HG02588 (cell line): ENCODE measurements at regions not wholly inside any gene's neighbourhood (a gene's known extent, or its start where the extent isn't known, plus 50 kb on each side); places are given as distances from the start of the nearest gene placed in this dataset.
"Not testable (repeated sequence)": the region's sequence is repeated elsewhere in the genome, so short reads cannot be mapped to it uniquely, and the experiment has no call there.

ENCODE experiments used
- ATAC-seq: cut with Tn5 transposase; IDR thresholded peaks from one replicate; pipeline ENCODE4 v1.9.1; 2021; ENCODE audit warnings: mild to moderate bottlenecking, moderate library complexity; ENCODE audit not compliant: unreplicated experiment

DNA sequence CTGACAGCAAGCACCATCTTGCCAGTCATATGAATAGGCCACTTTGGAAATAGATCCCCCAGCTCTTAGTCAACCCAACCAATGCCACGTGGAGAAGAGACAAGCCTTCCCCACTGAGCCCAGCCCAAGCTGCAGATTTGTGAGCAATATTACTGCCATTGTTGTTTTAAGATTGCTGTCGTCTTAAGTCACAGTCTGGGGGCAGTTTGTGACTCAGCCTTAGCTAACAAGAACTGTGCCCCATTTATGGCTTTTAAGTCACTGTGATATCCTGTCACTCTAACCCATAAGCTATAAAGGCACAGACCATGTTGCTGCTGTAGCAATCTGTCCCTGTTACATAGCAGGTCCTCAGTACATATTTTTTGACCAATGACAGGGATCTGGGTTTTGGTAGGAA, 464.2 kb downstream of the MED13L start:
- ATAC-seq = no peak

DNA sequence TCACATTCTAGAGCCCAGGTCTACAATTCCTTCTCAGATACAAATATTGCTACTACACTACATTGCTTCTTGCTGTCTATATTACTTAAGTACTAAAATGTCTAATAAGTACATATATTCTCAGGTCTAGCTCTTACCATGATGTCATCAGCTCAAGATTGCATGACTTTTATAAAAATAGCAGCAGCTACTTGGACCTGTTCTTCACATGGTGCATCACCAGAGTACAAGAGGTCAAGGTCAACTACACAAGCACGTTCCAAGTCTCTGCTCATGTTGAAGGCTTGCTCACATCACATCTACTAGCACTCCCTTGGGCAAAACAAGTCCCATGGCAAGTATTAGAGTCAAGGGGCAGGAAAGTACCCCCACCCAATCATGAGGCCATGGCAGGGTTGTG, 465.6 kb downstream of the MED13L start:
- no peak for ATAC-seq

DNA sequence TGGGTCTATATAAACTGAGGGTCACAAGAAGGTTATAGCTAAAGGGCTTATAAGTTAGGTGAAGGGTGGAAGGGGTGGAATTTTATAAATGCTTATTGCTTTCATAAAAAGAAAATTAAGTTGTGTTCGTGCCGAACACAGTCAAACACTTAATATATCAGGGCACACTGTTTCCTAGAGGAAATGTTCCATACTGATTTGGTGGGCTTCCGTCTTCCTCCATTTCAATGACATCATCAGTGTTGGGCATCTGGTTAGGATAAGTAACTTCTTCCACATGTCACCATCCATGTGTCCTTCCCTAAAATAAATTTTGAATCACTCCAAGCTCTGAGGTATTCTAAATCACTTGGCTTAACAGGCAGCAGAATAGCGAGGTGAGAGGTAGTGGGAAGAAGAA, 466.4 kb downstream of the MED13L start:
- ATAC-seq = no peak

DNA sequence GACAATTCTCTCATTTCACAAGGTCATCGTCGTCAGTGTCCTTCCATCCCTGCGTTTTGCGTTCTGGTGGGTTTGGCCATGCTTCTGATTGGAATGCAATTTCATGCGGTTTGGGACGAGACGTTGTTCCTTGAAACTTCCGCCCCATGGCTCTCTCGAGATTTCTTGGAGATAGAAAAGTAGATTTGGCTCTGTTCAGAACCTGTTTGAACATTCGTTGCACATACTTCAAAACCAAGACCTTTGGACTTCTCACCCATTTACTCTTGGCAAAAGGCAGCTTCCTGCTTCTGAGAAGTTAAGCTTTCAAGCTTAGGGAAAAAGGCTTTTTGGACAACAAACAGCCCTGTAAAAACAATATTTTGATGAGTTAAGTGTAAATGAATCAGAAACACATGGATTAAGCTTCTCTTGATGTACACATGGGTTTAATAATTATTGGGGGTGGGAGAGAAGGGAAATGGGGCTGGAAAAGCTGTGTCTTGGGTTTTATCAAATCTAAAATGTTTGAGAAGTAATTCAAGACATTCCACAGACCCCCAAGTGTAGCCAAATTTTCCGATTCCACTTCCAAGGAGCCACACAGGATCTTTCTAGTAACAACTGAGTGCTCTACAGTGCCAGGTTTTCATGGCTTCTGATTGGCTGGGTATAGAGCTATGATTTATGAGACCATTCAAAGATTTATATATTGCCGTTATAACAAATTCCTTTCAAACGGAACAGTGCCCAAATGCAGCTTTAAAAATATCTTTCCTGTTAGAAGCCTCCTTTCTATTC, 467.2 kb downstream of the MED13L start:
- ATAC-seq = no peak

DNA sequence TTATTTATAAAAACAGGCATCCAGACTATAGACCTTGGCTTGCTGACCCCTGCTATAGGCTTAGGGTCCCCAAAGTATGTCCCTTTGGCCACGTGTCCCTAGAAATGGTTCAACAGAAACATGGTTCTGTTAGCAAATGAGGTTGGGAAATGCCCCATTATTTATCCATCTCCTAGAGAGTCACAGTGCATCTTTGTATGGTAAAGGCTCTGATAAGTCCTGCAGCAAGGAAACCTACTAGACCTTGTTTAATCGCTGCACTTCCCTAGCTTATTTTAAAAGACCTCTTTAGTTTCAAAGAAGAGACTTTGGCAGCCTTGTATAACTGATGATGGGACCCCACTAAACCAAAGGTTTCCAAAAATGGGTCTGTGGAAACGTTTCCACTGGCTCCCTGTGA, 471.5 kb downstream of the MED13L start:
- ATAC-seq = no peak

DNA sequence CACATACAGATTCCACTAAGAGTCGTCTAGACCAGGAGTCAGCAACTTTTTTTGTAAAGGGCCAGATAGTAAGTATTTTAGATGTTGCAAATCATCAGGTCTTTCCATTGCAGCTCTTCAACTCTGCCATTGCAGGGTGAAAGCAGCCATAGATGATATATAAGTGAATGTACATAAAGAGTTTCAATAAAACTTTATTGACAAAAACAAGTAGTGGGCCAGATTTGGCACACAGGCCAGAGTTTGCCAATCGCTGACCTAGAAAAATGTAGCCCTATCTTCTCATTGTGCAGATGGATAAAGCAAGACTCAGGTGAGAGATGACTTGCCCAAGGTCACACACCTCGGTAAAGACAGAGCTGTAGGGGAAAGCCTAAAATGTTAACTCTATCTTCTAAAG, 474.7 kb downstream of the MED13L start:
- ATAC-seq = no peak

DNA sequence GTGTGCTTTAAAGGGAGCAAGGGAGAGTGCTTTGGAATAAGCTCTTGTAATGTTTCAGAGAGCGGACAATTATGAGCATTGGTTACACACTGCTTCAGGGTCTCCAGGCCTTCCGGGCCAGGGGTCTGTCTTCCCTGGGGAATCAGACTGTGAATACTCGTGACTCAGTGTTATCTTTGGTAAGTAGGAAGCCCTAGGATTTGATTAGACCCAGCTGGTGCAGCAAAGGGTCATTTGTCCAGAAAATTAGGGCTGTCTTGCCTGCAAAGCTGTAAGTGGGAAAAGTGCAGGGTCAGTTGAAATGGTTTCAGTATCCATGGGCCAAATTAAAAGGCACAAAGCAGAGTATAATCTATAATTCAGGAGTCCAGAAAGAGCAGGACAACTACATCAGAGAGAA, 475.6 kb downstream of the MED13L start:
- ATAC-seq = no peak

DNA sequence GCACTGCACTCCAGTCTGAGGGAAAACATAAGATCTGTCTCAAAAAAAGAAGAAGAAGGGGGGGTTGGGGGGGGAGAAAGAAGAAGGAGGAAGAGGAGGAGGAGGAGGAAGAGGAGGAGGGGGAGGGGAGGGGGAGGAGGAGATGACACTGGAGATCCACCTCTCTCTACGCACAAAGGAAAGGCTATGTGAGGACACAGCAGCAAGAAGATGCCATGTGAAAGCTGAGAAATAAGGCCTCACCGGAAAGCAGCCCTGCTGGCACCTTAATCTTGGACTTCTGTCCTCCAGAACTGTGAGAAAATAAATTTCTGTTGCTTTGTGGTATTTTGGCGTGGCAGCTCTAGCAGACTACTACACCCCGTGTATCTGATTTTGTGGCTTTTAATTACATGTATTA, 477.9 kb downstream of the MED13L start:
- ATAC-seq = no peak

DNA sequence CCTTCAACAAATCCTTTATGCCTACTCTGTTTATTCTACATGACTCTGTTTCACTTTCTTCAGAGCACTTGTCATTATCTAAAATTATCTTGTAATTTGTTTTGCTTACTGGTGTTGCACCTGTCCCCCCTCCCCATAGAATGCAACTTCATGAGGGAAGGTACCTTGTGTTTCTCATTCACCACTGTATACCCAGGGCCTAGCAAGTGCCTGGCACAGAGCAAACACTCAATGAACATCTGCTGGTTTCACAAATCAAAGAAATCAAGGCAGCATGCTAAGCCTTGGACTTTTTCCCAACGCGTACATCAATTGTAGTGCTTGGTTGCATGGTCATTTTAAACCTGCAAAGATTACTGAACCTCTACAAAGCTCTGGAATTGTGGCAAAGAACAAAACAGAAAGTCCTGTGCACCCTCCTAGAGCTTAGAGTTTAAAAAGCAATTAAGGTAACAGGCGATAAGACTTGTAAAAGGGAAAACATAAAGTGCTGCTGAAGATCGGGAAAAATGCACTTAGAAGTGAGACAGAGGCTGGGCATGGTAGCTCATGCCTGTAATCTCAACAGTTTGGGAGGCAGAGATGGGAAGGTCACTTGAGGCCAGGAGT, 479.1 kb downstream of the MED13L start:
- ATAC-seq = no peak

DNA sequence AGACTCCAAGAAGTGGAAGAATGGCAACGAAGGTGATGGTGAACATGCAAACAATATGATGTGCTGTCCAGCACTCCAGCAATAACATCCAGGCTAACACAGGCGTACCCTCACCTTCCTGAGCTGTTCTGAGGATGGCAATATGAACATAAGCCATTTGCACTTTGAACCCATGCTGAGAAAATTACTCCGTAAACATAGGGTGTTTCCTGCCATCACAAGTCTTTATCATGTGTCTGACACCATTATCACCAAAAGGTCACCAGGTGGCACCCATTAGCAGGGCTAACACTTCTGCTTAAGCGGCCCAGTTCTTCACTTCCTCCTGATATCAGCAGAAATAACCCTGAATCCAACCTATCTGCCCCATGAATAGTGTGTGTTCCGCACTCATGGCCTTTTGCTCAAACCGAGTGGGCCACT, 482.8 kb downstream of the MED13L start:
- ATAC-seq = no peak

DNA sequence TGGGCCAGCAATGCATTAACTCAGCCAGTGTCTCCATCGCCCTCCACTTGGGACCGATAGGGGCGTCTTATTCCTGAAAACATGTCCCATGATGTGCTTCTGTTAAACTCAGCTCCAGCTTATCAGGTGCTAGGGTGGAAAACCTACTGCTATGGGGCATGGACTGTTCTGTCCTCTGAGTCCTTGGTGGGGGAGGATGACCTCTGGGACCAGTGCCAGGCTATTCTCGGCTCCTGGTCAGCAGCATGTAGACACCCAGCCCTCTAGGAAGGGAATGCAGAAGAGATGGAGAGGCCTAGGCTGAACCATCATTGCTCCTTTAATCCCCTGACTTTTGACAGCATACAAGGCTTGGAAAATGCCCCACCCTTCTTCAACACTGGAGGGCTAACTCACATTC, 486.2 kb downstream of the MED13L start:
- ATAC-seq = no peak

DNA sequence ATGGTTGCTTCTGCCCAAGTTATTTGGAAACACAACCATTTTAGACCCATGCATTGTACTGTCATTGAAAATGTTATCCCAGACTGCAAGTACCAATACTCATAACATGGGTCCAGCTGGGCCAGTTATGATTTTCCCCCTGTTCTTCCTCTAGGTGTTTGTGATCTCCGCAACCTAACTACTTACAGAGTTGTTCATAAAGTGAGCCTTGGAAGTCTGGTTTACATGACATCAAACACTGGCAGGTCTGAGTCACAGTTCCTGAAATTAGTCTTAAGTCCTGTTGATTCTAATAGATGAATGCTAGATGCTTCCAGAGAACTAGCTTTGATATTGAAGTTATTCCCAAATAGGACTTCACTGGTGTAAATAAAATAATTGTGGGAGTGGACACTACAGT, 487.0 kb downstream of the MED13L start:
- ATAC-seq = no peak

DNA sequence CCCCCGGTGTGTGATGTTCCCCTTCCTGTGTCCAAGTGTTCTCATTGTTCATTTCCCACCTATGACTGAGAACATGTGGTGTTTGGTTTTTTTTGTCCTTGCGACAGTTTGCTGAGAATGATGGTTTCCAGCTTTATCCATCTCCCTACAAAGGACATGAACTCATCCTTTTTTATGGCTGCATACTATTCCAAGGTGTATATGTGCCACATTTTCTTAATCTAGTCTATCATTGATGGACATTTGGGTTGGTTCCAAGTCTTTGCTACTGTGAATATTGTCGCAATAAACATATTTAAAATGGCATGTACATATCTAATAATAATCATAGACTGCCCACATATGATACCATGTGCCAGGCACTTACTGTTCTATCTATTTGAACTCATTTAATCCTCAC, 491.0 kb downstream of the MED13L start:
- not testable (repeated sequence) for ATAC-seq

DNA sequence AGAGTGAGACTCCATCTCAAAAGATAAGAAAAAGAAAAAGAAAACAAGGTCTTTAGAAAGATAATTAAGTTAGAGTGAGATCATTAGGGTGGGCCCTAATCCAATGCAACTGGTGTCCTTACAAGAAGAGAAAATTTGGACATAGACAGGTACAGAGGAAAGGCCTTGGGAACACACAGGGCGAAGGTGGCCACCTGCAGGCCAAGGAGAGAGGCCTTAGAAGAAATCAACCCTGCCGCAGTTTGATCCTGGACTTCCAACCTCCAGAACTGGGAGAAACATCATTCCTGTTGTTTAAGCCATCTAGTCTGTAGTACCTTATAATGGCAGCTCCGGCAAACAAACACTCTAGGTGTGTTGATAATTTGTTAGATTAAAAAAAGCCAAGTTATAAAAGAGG, 491.9 kb downstream of the MED13L start:
- ATAC-seq = no peak

DNA sequence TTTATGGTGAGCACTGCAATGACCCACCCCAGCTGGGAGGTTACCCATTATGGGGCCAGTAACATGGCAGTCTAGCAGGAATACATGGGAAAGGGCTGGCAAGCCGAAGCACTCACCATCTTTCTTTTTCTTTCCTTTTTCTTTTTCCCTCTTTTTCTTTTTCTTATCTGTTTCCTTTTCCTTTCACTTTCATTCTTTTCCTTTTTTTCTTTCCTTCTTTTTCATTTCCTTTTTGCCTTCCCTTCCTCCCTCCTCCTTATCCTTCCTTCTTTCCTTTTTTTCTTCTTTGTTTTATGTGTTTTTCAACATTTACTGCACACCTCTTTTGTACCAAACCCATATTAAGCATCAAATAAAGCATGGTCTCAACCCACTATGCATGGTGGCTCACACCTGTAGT, 501.1 kb downstream of the MED13L start:
- no peak for ATAC-seq

DNA sequence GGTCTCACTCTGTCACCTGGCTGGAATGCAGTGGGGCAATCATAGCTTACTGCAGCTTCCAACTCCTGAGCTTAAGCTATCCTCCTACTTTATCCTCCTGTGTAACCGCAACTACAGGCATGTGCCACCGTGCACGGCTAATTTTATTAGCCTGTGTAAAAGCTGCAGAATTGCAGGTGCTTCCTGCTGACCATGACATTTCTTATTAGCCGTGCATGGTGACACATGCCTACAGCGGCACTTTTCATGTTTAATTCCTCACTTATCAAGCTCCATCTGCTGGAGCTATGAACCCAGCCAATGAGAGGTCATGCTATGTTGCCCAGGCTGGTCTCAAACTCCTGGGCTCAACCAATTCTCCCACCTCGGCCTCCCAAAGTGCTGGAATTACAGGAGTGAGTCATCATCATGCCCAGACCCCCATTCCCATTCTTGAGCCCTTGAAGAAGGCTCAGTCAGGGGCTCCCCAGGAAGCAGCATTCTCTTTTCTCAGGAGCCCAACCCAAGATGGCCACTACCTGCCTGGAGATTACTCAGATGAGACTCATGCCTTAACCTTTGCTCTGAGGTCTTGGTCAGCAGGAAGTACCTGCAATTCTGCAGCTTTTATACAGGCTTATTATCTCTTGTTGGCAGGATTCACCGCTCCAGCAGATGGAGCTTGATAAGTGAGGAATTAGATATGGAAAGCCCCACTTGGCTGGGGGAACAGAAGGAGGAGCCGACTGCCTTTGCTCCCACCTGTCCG, 503.2 kb downstream of the MED13L start:
- ATAC-seq = no peak

DNA sequence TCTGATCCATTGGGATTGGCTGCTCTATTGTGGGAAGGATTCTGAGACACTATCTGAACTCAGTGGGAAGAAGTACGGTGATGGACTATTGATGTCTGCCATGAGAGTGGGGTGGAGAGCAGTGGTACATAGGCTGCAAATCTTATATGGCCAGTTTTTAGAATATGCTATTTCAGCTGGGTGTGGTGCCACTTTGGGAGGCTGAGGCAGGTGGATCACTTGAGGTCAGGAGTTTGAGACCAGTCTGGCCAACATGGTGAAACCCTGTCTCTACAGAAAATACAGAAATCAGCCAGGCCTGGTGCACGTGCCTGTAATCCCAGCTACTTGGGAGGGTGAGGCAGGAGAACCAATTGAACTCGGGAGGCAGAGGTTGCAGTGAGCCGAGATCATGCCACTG, 505.9 kb downstream of the MED13L start:
- no peak for ATAC-seq

DNA sequence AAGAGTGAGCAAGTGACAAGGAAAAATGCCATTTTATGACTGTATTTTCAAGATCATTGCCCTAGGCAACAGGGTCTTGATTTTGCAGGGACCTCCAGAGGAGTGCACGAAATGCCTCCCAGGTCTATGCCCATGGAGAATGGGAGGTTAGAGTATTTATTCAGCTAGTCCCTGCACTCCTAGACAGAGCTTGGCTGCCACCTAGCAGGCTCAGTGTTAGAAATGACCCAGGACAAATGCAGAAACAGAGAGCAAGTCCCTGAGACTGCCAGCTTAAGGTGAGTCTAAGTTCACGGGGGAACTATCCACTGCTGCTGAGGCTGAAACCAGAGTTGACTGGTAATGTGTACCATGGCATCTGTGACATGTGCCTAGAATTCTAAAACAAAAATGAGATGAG, 506.4 kb downstream of the MED13L start:
- no peak for ATAC-seq

DNA sequence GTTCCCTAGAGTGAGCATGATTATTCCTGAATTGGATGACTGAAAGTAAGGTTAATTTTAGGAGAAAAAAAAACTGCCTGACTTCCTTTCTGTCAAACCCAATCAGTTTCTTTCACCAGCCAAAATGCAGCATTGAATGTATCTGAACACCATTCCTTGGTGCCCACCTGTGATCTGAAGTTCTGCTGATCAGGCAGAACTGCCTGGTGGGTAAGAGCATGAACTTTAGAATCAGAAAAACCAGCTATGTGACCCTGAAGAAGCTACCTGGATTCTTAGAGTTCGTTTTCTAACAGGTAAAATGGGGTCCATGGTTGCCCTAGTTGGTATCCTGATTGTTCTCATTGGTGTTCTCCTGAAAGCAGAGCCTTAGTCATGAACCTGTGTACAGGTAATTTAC, 506.9 kb downstream of the MED13L start:
- ATAC-seq = no peak

DNA sequence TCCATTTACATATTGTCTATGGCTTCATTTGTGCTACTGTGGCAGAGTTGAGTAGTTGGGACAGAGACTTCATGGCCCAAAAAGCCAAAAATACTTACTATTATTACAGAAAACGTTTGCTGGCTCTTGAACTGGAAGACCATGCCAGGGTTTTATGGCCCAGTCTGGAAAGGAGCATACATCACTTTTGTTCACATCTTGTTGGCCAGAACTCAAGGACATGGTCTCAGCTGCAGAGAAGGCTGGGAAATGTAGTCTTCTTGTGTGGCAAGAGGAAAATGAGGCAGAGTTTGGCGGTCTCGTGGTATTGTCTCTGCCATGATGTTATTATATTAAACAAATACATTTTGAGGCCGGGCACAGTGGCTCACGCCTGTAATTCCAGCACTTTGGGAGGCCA, 509.6 kb downstream of the MED13L start:
- ATAC-seq = no peak

DNA sequence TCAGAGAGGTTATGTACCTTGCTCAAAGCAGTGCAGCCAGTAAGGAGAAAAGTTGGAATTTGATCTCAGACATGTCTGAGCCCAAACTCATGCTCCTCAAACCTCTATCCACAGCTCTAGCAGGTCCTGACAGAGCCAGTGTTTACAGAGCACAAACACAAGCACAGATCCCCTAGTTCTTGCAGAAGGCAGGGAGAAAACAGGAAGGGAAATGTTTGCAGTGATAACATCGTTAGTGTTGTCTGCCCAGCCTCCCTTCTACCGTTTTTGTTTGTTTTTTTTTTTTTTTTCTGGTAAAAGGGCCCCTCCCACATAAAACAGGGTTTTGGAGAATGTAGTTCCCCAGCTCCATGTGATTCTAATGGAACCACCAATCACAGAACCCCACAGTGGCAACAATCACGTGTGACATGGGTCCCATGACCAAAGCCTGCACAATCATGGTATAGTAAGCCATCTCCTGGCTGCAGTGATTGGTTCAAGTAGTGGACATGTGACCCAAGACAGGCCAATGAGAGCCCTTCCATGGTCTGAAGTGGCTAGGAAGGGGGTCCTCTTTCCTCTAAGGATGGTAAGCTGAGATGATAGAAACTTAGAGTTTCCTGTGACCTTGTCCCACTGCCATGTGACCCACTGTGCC, 513.4 kb downstream of the MED13L start:
- no peak for ATAC-seq

DNA sequence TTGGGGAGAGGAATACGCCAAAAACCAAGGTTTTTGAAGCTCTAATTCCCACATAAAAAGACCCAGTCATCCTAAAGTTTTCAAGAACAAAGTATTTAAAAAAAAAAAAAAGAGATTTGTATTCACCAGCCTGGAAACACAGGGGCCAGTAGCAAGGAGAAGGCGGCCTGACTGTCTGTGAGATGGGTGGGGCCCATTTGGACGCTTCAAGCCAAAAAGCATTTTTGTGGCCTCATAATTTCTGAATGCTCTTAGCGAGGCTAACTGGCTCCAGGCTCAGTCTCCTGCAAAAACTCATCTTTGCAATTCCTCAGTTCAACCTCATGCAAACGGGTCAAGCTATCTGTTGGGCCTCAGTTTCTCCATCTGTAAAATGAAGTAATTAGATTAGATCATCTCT, 514.1 kb downstream of the MED13L start:
- ATAC-seq = no peak
